ENCODE measurements at regions not wholly inside any gene's neighbourhood (a gene's known extent, or its start where the extent isn't known, plus 50 kb on each side); places are given as distances from the start of the nearest gene placed in this dataset.

DNA sequence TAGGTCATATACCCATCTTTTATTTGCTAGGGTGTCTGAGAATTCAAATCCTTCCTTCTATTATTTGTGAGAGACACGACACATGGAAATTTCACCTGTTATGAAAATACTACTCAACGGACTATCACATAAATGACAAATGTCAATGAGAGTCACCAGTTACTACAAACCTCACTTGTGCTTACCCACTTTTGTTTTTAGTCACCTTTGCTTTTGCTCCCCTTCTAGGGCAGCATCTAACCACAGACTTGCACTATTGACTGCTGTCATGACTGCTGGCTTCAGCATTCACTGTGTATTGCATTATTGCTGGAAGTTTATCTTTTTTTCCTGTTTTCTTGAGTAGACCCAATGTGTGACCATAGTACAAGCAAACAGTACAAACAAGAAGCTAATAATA, 1048.0 kb downstream of the PLA2G4A start:
- H3K4me3 Mint-ChIP-seq: no peak overlapping the region
- no peak for TF ChIP-seq CTCF (IDR thresholded peaks at IDR 0.05)
- peaks cover 3% of the 10 kb centered on the region for H3K27me3 Mint-ChIP-seq (ENCODE audit: low read depth, poor library complexity)
- no peak overlapping the region for H3K27ac Mint-ChIP-seq
- DNase-seq: no peak
- no peaks in the 10 kb centered on the region for H3K36me3 Mint-ChIP-seq (ENCODE audit: low read depth)
- no peaks in the 10 kb centered on the region for H3K4me1 Mint-ChIP-seq
- no peaks in the 10 kb centered on the region for H3K9me3 Mint-ChIP-seq

DNA sequence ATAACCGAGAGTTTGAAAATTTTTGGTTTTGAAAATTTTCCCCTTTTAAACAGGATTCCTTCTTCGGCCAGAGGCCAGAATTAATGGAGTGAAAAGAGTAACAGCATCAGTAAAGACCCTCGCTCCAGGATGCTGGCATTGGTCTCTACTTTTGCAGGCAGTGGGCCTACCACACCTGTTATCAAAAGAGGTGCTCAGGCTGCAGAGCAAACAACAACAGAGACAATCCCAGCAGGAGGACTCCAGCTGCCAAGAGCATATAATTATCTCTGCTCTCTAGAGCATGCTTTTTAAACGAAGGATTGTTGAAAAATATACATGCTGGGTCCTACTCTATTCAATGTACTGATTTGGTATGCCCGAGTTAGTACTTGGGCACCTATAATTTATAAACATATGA, 1048.5 kb downstream of the PLA2G4A start:
- no peak for DNase-seq
- Mint-ChIP-seq H3K27ac (no peak overlapping the region), H3K27me3 (ENCODE audit: low read depth, poor library complexity) (peaks cover 3% of the 10 kb centered on the region), H3K4me1 (no peaks in the 10 kb centered on the region), H3K4me3 (no peak overlapping the region), H3K36me3 (ENCODE audit: low read depth) (no peaks in the 10 kb centered on the region), H3K9me3 (no peaks in the 10 kb centered on the region)
- no peak for TF ChIP-seq CTCF (IDR thresholded peaks at IDR 0.05)

DNA sequence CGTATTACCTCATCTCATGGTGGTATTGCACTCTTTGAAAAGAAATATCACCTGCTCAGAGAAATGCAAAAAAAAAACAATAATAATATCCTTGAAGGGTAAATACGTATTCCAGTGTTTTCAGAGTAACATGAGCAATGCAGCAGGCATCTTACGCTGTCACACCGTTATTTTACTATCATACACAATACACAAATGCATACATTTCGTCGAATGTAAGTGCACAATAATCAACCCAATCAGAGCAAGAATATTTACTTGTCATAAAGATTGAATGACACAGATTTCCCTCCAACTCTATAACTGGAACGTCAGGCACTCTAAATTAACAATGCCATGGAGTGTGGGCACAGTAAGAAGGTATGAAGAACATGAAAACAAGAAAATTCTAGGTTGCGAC, 1050.1 kb downstream of the PLA2G4A start:
- TF ChIP-seq CTCF (IDR thresholded peaks at IDR 0.05): no peak
- H3K4me3 Mint-ChIP-seq: no peak overlapping the region
- peaks cover 3% of the 10 kb centered on the region for H3K27me3 Mint-ChIP-seq (ENCODE audit: low read depth, poor library complexity)
- no peaks in the 10 kb centered on the region for H3K9me3 Mint-ChIP-seq
- H3K4me1 Mint-ChIP-seq: no peaks in the 10 kb centered on the region
- H3K36me3 Mint-ChIP-seq (ENCODE audit: low read depth): no peaks in the 10 kb centered on the region
- H3K27ac Mint-ChIP-seq: no peak overlapping the region
- no peak for DNase-seq

GRCh38 chr1:187883356-187883755, 1054.6 kb downstream of the PLA2G4A start:
- H3K4me3 Mint-ChIP-seq: no peak overlapping the region
- H3K27ac Mint-ChIP-seq: no peak overlapping the region
- no peak for DNase-seq
- H3K36me3 Mint-ChIP-seq (ENCODE audit: low read depth): no peaks in the 10 kb centered on the region
- no peaks in the 10 kb centered on the region for H3K4me1 Mint-ChIP-seq
- H3K27me3 Mint-ChIP-seq (ENCODE audit: low read depth, poor library complexity): no peaks in the 10 kb centered on the region
- no peaks in the 10 kb centered on the region for H3K9me3 Mint-ChIP-seq
- no peak for TF ChIP-seq CTCF (IDR thresholded peaks at IDR 0.05)

GRCh38 chr1:187891993-187892682, 1063.4 kb downstream of the PLA2G4A start:
- Mint-ChIP-seq H3K27ac (no peak overlapping the region), H3K4me3 (no peak overlapping the region), H3K36me3 (ENCODE audit: low read depth) (no peaks in the 10 kb centered on the region), H3K4me1 (peaks cover 15% of the 10 kb centered on the region), H3K27me3 (ENCODE audit: low read depth, poor library complexity) (no peaks in the 10 kb centered on the region), H3K9me3 (no peaks in the 10 kb centered on the region)
- no peak for DNase-seq
- TF ChIP-seq CTCF (IDR thresholded peaks at IDR 0.05): no peak

- H3K4me3 Mint-ChIP-seq: no peak overlapping the region
- no peak overlapping the region for H3K27ac Mint-ChIP-seq
- no peaks in the 10 kb centered on the region for H3K9me3 Mint-ChIP-seq
- H3K27me3 Mint-ChIP-seq (ENCODE audit: low read depth, poor library complexity): no peaks in the 10 kb centered on the region
- H3K4me1 Mint-ChIP-seq: peaks cover 15% of the 10 kb centered on the region
- no peak for TF ChIP-seq CTCF (IDR thresholded peaks at IDR 0.05)
- no peak for DNase-seq
- no peaks in the 10 kb centered on the region for H3K36me3 Mint-ChIP-seq (ENCODE audit: low read depth)
Observed at GRCh38 chr1:187892683-187893039, 1063.9 kb downstream of the PLA2G4A start.

Measured in nephron progenitor cell (in vitro differentiated cells).